GM21381 (cell line): ENCODE measurements at regions not wholly inside any gene's neighbourhood (a gene's known extent, or its start where the extent isn't known, plus 50 kb on each side); places are given as distances from the start of the nearest gene placed in this dataset.

Experiments
- ATAC-seq: cut with Tn5 transposase; IDR thresholded peaks from one replicate; pipeline ENCODE4 v1.9.1; 2021; ENCODE audit warnings: mild to moderate bottlenecking, moderate library complexity; ENCODE audit not compliant: unreplicated experiment

GRCh38 chr4:14883661-14884060 lies 118.6 kb upstream of the CPEB2 start:
- ATAC-seq = no peak

GRCh38 chr4:14887842-14888433 lies 114.3 kb upstream of the CPEB2 start:
- no peak for ATAC-seq

GRCh38 chr4:14888790-14889572 lies 113.3 kb upstream of the CPEB2 start:
- no peak for ATAC-seq

GRCh38 chr4:14892563-14892962 lies 109.7 kb upstream of the CPEB2 start:
- ATAC-seq = no peak

- no peak for ATAC-seq
These were observed 108.6 kb upstream of the CPEB2 start for GRCh38 chr4:14893713-14894112.

GRCh38 chr4:14894392-14895292 lies 107.6 kb upstream of the CPEB2 start:
- no peak for ATAC-seq

GRCh38 chr4:14896656-14897175 lies 105.6 kb upstream of the CPEB2 start:
- ATAC-seq = no peak

GRCh38 chr4:14897217-14897616 lies 105.1 kb upstream of the CPEB2 start:
- ATAC-seq = no peak

- ATAC-seq = no peak
These were observed 103.3 kb upstream of the CPEB2 start for GRCh38 chr4:14898989-14899388.

- no peak for ATAC-seq
These were observed 99.9 kb upstream of the CPEB2 start for GRCh38 chr4:14902342-14902741.

- ATAC-seq = no peak
These were observed 99.0 kb upstream of the CPEB2 start for GRCh38 chr4:14903321-14903720.

- no peak for ATAC-seq
These were observed 95.5 kb upstream of the CPEB2 start for GRCh38 chr4:14906805-14907204.

- ATAC-seq = no peak
These were observed 93.6 kb upstream of the CPEB2 start for GRCh38 chr4:14908635-14909034.

GRCh38 chr4:14910411-14910810 lies 91.9 kb upstream of the CPEB2 start:
- no peak for ATAC-seq

- no peak for ATAC-seq
These were observed 89.9 kb upstream of the CPEB2 start for GRCh38 chr4:14912426-14912825.

GRCh38 chr4:14915018-14915417 lies 87.3 kb upstream of the CPEB2 start:
- ATAC-seq = no peak

GRCh38 chr4:14916554-14917297 lies 85.6 kb upstream of the CPEB2 start:
- no peak for ATAC-seq

- ATAC-seq = no peak
These were observed 85.0 kb upstream of the CPEB2 start for GRCh38 chr4:14917298-14917633.

GRCh38 chr4:14918336-14918735 lies 83.9 kb upstream of the CPEB2 start:
- no peak for ATAC-seq

- no peak for ATAC-seq
These were observed 82.5 kb upstream of the CPEB2 start for GRCh38 chr4:14919785-14920184.

GRCh38 chr4:14920237-14920636 lies 82.0 kb upstream of the CPEB2 start:
- no peak for ATAC-seq
